ENCODE measurements at regions not wholly inside any gene's neighbourhood (a gene's known extent, or its start where the extent isn't known, plus 50 kb on each side); places are given as distances from the start of the nearest gene placed in this dataset.

GRCh38 chr6:166052837-166053236, 114.8 kb downstream of the TBXT start:
- Histone ChIP-seq H3K4me1 (ENCODE audit: control insufficient read depth, insufficient read depth, low read length) (no peaks in the 10 kb centered on the region), H3K4me3 (ENCODE audit: low read depth in 2 of 2, low read length in 2 of 2) (no peak overlapping the region), H3K27me3 (ENCODE audit: control insufficient read depth, insufficient read depth, low read length) (0 out of 2 replicates have a peak, but pooled peaks cover 2% of the 10 kb centered on the region), H3K36me3 (ENCODE audit: control insufficient read depth, insufficient read depth, low read length) (no peaks in the 10 kb centered on the region), H3K27ac (ENCODE audit: low read length) (no peak overlapping the region), H3K9me3 (ENCODE audit: control insufficient read depth, insufficient read depth, low read depth, low read length) (peaks cover 17% of the 10 kb centered on the region)
- BruUV-seq (replicated peaks) = no TSS peak
- in situ Hi-C loops (cut with HindIII; ENCODE audit: low pct_unique_long_range_greater_than_20kb, low sequenced_read_pairs) (no loop called here), intact Hi-C loops (cut with micrococcal nuclease; ENCODE audit: unreplicated experiment) (no loop called here)
- ATAC-seq (no peak), DNase-seq (ENCODE audit: low read depth, low spot score) (no peak)
- TF ChIP-seq POLR2AphosphoS5 (IDR thresholded peaks at IDR 0.05; ENCODE audit: low read depth, low read length) (no peak), TCF7L2 (IDR thresholded peaks at IDR 0.05; ENCODE audit: low read depth, low read length) (no peak), SIN3A (IDR thresholded peaks at IDR 0.05; ENCODE audit: borderline replicate concordance, insufficient read depth, low read depth, low read length) (no peak), REST (IDR thresholded peaks at IDR 0.05; ENCODE audit: insufficient read depth in 1 of 2, low read depth in 2 of 2, low read length in 1 of 2) (no peak), CTCF (IDR thresholded peaks at IDR 0.05) (no peak)
- ChIA-PET POLR2A (no interaction called here), CTCF (no interaction called here)

DNA sequence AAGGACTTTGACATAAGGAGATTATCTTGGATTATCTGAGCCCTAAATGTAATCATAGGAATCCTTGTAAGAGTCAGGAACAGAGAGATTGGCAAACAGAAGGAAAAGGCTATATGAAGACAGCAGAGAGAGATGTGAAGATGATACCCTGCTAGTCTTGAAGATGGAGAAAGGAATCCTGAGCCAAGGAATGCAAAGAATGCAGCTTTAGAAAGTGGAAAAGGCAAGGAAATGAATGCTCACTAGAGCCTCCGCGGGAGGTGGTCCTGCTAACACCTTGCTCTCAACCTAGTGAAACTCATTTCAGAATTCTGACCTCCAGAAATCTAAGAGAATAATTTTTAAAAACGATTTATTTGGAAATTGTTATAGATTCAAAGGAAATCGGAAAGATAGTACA, 117.1 kb downstream of the TBXT start:
- POLR2A ChIA-PET = no interaction called here
- no peak for ATAC-seq
- no peak overlapping the region for H3K4me3 ChIP-seq (ENCODE audit: low read depth in 2 of 2, low read length in 2 of 2)
- BruUV-seq (replicated peaks) = no TSS peak
- no peaks in the 10 kb centered on the region for H3K4me1 ChIP-seq (ENCODE audit: control insufficient read depth, insufficient read depth, low read length)
- intact Hi-C loops (cut with micrococcal nuclease; ENCODE audit: unreplicated experiment) = no loop called here
- no peaks in the 10 kb centered on the region for H3K36me3 ChIP-seq (ENCODE audit: control insufficient read depth, insufficient read depth, low read length)
- CTCF ChIA-PET = no interaction called here
- no peak for TF ChIP-seq SIN3A (IDR thresholded peaks at IDR 0.05; ENCODE audit: borderline replicate concordance, insufficient read depth, low read depth, low read length)
- TF ChIP-seq POLR2AphosphoS5 (IDR thresholded peaks at IDR 0.05; ENCODE audit: low read depth, low read length) = no peak
- TF ChIP-seq TCF7L2 (IDR thresholded peaks at IDR 0.05; ENCODE audit: low read depth, low read length) = no peak
- TF ChIP-seq REST (IDR thresholded peaks at IDR 0.05; ENCODE audit: insufficient read depth in 1 of 2, low read depth in 2 of 2, low read length in 1 of 2) = no peak
- TF ChIP-seq CTCF (IDR thresholded peaks at IDR 0.05) = no peak
- DNase-seq (ENCODE audit: low read depth, low spot score) = no peak
- no peak overlapping the region for H3K27ac ChIP-seq (ENCODE audit: low read length)
- in situ Hi-C loops (cut with HindIII; ENCODE audit: low pct_unique_long_range_greater_than_20kb, low sequenced_read_pairs) = no loop called here
- H3K27me3 ChIP-seq (ENCODE audit: control insufficient read depth, insufficient read depth, low read length) = no peaks in the 10 kb centered on the region
- H3K9me3 ChIP-seq (ENCODE audit: control insufficient read depth, insufficient read depth, low read depth, low read length) = peaks cover 17% of the 10 kb centered on the region

All from Panc1 (cell line).